H1 (cell line): ENCODE measurements at regions not wholly inside any gene's neighbourhood (a gene's known extent, or its start where the extent isn't known, plus 50 kb on each side); places are given as distances from the start of the nearest gene placed in this dataset.

Source experiments
- CTCF ChIA-PET: fragments of 300-600 bp; sonication (Branson Sonifier 250); formaldehyde crosslinking; loops from one replicate; lab custom pipeline; 2021; ENCODE audit not compliant: partially characterized antibody; lab: Charles Lee
- POLR2A ChIA-PET: fragments of 300-600 bp; sonication (Branson Sonifier 250); formaldehyde crosslinking; loops from one replicate; lab custom pipeline; 2021; ENCODE audit warnings: inconsistent platforms; ENCODE audit not compliant: partially characterized antibody; lab: Charles Lee
- DNase-seq, 2 experiments: peaks; one replicate each; pipeline versions ENCODE4 v3.0.0 to v3.0.0-alpha.2; 2010 to 2022; ENCODE audit warnings: low spot score in 2 of 2, low read depth in 1 of 2, mixed read lengths in 1 of 2
- FAIRE-seq: peaks from 2 replicates; lab custom pipeline; 2011; peaks lifted over from hg19 to GRCh38; lab: Jason Lieb, UNC
- H2AFZ ChIP-seq: 2 replicates; pipeline ENCODE4 v1.8.1; 2012; ENCODE audit warnings: low read length, inconsistent platforms
- H2AK5ac ChIP-seq: 2 replicates; pipeline ENCODE4 v1.6.1; 2013; ENCODE audit warnings: low read depth, low read length
- H2BK120ac ChIP-seq: replicated peaks from 2 replicates; pipeline ENCODE3; 2013; ENCODE audit warnings: low read depth, low read length, inconsistent platforms
- H2BK12ac ChIP-seq: 2 replicates; pipeline ENCODE4 v1.6.1; 2013; ENCODE audit warnings: low read depth, low read length
- H2BK15ac ChIP-seq: 2 replicates; pipeline ENCODE4 v1.6.1; 2013; ENCODE audit warnings: low read length
- H2BK20ac ChIP-seq: 2 replicates; pipeline ENCODE4 v1.6.1; 2013; ENCODE audit warnings: low read length
- H2BK5ac ChIP-seq: 2 replicates; pipeline ENCODE4 v1.6.1; 2013; ENCODE audit warnings: low read depth, low read length
- H3K14ac ChIP-seq: 2 replicates; pipeline ENCODE4 v1.6.1; 2013; ENCODE audit warnings: inconsistent platforms; ENCODE audit not compliant: insufficient read length
- H3K18ac ChIP-seq: 2 replicates; pipeline ENCODE4 v1.6.1; 2013; ENCODE audit warnings: low read length; ENCODE audit errors: extremely low read depth
- H3K23ac ChIP-seq: 2 replicates; pipeline ENCODE4 v1.6.1; 2013; ENCODE audit warnings: inconsistent platforms; ENCODE audit not compliant: insufficient read length
- H3K23me2 ChIP-seq: 2 replicates; pipeline ENCODE4 v1.6.1; 2013; ENCODE audit warnings: low read depth, low read length
- H3K27ac ChIP-seq: 2 replicates; pipeline ENCODE4 v1.6.1; 2011; ENCODE audit warnings: low read depth, low read length, inconsistent platforms
- H3K27me3 ChIP-seq, 4 experiments: replicated peaks in 1 of 4; 1 replicate in 1 of 4; 2 replicates in 3 of 4; pipeline versions ENCODE4 v1.6.1 to v1.8.1; 2011 to 2013; ENCODE audit warnings: low read length in 3 of 4, mild to moderate bottlenecking in 3 of 4, inconsistent platforms in 2 of 4, mixed read lengths in 2 of 4, moderate library complexity in 1 of 4; ENCODE audit not compliant: control insufficient read depth in 3 of 4, insufficient read depth in 3 of 4; ENCODE audit errors: extremely low read depth in 1 of 4
- H3K36me3 ChIP-seq, 4 experiments: 2 replicates each; pipeline versions ENCODE4 v1.6.1 to v1.8.1; 2011 to 2013; ENCODE audit warnings: mild to moderate bottlenecking in 4 of 4, low read length in 3 of 4, moderate library complexity in 2 of 4, control low read depth in 1 of 4, inconsistent platforms in 1 of 4; ENCODE audit not compliant: insufficient read depth in 4 of 4, control insufficient read depth in 2 of 4
- H3K4ac ChIP-seq: replicated peaks from 2 replicates; pipeline ENCODE3; 2013; ENCODE audit warnings: low read length, low read depth, mixed read lengths, inconsistent platforms; ENCODE audit not compliant: insufficient read length
- H3K4me1 ChIP-seq, 4 experiments: replicated peaks in 1 of 4; 1 replicate in 1 of 4; 2 replicates in 3 of 4; pipeline versions ENCODE4 v1.6.1 to v1.8.1; 2011 to 2013; ENCODE audit warnings: low read length in 3 of 4, inconsistent platforms in 2 of 4, mixed read lengths in 1 of 4; ENCODE audit not compliant: insufficient read depth in 4 of 4, control insufficient read depth in 3 of 4
- H3K4me2 ChIP-seq, 2 experiments: 2 replicates each; pipeline versions ENCODE4 v1.6.1 to v1.8.1; 2011 to 2013; ENCODE audit warnings: low read depth in 2 of 2, low read length in 2 of 2, control low read depth in 1 of 2, inconsistent platforms in 1 of 2, mild to moderate bottlenecking in 1 of 2; ENCODE audit not compliant: insufficient read depth in 1 of 2
- H3K4me3 ChIP-seq, 4 experiments: fragments of 200-600, 300-600 bp in 1 of 4; sonication (generic), shearing (Covaris generic), sonication (Bioruptor Twin) in 1 of 4; 2 replicates each; pipeline versions ENCODE4 v1.5.1 to v1.8.1; 2011 to 2016; ENCODE audit warnings: low read length in 4 of 4, low read depth in 3 of 4, control low read depth in 2 of 4, inconsistent platforms in 2 of 4, mild to moderate bottlenecking in 2 of 4, mixed read lengths in 1 of 4, moderate library complexity in 1 of 4; ENCODE audit not compliant: insufficient read depth in 2 of 4; ENCODE audit errors: extremely low read depth in 1 of 4
- H3K56ac ChIP-seq: replicated peaks from 2 replicates; pipeline ENCODE3; 2013; ENCODE audit warnings: low read depth, mild to moderate bottlenecking, mixed read lengths, low read length, inconsistent platforms; ENCODE audit not compliant: insufficient read length
- H3K79me1 ChIP-seq: 2 replicates; pipeline ENCODE4 v1.6.1; 2013; ENCODE audit warnings: low read depth, low read length, control low read depth
- H3K79me2 ChIP-seq, 2 experiments: 2 replicates each; pipeline versions ENCODE4 v1.6.1 to v1.8.1; 2012 to 2013; ENCODE audit warnings: low read length in 2 of 2, mild to moderate bottlenecking in 2 of 2, inconsistent platforms in 1 of 2; ENCODE audit not compliant: insufficient read depth in 2 of 2, control insufficient read depth in 1 of 2
- H3K9ac ChIP-seq, 4 experiments: replicated peaks in 1 of 4; 1 replicate in 1 of 4; 2 replicates in 3 of 4; pipeline versions ENCODE4 v1.6.1 to v1.8.1; 2011 to 2013; ENCODE audit warnings: low read depth in 3 of 4, low read length in 3 of 4, control low read depth in 2 of 4, mild to moderate bottlenecking in 2 of 4, moderate library complexity in 2 of 4, inconsistent platforms in 1 of 4; ENCODE audit errors: extremely low read depth in 1 of 4
- H3K9me3 ChIP-seq, 2 experiments: 2 replicates each; pipeline versions ENCODE4 v1.6.1 to v1.8.1; 2012 to 2013; ENCODE audit warnings: mild to moderate bottlenecking in 2 of 2, moderate library complexity in 2 of 2, control low read depth in 1 of 2, inconsistent platforms in 1 of 2, low read depth in 1 of 2, low read length in 1 of 2, mixed read lengths in 1 of 2; ENCODE audit not compliant: insufficient read depth in 2 of 2
- H4K20me1 ChIP-seq, 2 experiments: replicated peaks in 1 of 2; 2 replicates each; pipeline versions ENCODE3 to v1.8.1; 2011 to 2013; ENCODE audit warnings: inconsistent platforms in 2 of 2, low read length in 2 of 2, mild to moderate bottlenecking in 1 of 2; ENCODE audit not compliant: insufficient read depth in 2 of 2, control insufficient read depth in 1 of 2
- H4K5ac ChIP-seq: 2 replicates; pipeline ENCODE4 v1.6.1; 2013; ENCODE audit warnings: low read length, low read depth, mixed read lengths, inconsistent platforms; ENCODE audit not compliant: insufficient read length
- H4K8ac ChIP-seq: 2 replicates; pipeline ENCODE4 v1.8.0; 2013; ENCODE audit warnings: mild to moderate bottlenecking, moderate library complexity, low read length, inconsistent platforms; ENCODE audit not compliant: insufficient read depth; ENCODE audit errors: extremely low read depth
- H4K91ac ChIP-seq: replicated peaks from 2 replicates; pipeline ENCODE3; 2013; ENCODE audit warnings: low read length, mixed read lengths, inconsistent platforms; ENCODE audit not compliant: insufficient read length
- MAFK ChIP-seq: IDR thresholded peaks from 2 replicates; pipeline ENCODE4 v1.6.1; 2012; ENCODE audit warnings: low read depth, mild to moderate bottlenecking, improper control_type of control experiment, low read length
- NANOG ChIP-seq: IDR thresholded peaks from 2 replicates; pipeline ENCODE4 v1.6.1; 2011; ENCODE audit warnings: low read length, low read depth, mild to moderate bottlenecking, inconsistent platforms; ENCODE audit not compliant: insufficient read depth, poor library complexity, severe bottlenecking
- RXRA ChIP-seq: IDR thresholded peaks from 2 replicates; pipeline ENCODE4 v1.6.1; 2011; ENCODE audit warnings: low read depth, mild to moderate bottlenecking, low read length, moderate library complexity; ENCODE audit not compliant: insufficient read depth
- SIN3A ChIP-seq, 2 experiments: IDR thresholded peaks in 1 of 2; conservative IDR thresholded peaks in 1 of 2; 2 replicates each; pipeline ENCODE4 v1.6.1; 2011 to 2012; ENCODE audit warnings: low read length in 2 of 2, improper control_type of control experiment in 1 of 2, low read depth in 1 of 2, mild to moderate bottlenecking in 1 of 2
- SIRT6 ChIP-seq: IDR thresholded peaks from one replicate; pipeline ENCODE4 v1.7.1; 2012; ENCODE audit warnings: low read length, inconsistent platforms
- WGBS, 2 experiments: shearing (Covaris generic) in 1 of 2; methylation state at CpG; one replicate each; pipeline versions ENCODE4 v1.1.6 to v1.1.7; 2013 to 2015; ENCODE audit warnings: low lambda C conversion rate in 2 of 2, mixed read lengths in 2 of 2, inconsistent platforms in 1 of 2, low coverage in 1 of 2, missing lambda C conversion rate in 1 of 2; ENCODE audit not compliant: insufficient replicate concordance in 2 of 2, insufficient coverage in 1 of 2, insufficient read length in 1 of 2; ENCODE audit errors: extremely low coverage in 1 of 2, missing lambda C conversion rate in 1 of 2; 5-methylcytosine and 5-hydroxymethylcytosine counted together
- TF ChIP-seq, protein P1 (sequence below): IDR thresholded peaks from 2 replicates; pipeline ENCODE4 v1.6.1; 2011; ENCODE audit warnings: low read length, improper control_type of control experiment
- TF ChIP-seq, protein P2 (sequence below), 3 experiments: IDR thresholded peaks; 1 replicate in 2 of 3; 2 replicates in 1 of 3; pipeline versions ENCODE4 v1.5.1 to v1.6.1; 2011; ENCODE audit warnings: low read length in 3 of 3, mild to moderate bottlenecking in 3 of 3, inconsistent platforms in 2 of 3, low read depth in 1 of 3, moderate library complexity in 1 of 3; ENCODE audit not compliant: insufficient read depth in 1 of 3; ENCODE audit errors: control extremely low read depth in 1 of 3
- TF ChIP-seq, protein P3 (sequence below): IDR thresholded peaks from 2 replicates; pipeline ENCODE4 v1.6.1; 2012; ENCODE audit warnings: inconsistent platforms

DNA sequence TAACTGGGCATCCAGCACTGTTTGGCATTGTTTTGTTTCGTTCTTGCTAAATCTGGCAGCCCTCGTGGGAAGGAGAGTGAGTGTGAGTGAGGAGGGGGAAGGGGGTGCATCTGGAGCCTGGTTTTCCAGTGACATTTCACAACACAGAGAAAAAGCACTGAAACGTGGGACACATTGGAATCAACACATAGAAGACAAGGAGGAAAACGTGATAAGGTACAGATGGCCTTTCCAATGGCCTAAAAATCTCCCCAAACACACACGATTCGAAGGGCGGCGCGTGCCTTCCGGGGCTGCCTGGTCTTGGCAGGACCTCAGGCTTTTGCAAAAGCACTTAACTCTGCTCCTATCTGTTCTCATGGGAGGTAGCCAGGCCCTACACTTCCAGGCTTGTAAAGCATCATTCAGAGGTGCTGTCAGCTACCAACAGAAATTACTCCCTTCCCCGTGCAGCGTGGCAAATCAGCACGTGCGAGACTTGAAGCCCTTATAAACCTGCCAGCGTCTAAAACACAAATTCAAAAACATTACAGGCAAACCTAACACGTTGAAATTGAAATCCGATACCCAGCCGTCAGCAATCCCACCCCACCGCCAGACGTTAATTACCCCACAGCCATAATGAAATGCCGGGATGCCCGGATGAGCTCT lies 129.4 kb downstream of the OLFM1 start:
- H3K4ac ChIP-seq: no peak overlapping the region
- FAIRE-seq: no peak
- H3K56ac ChIP-seq: no peak overlapping the region
- H3K23ac ChIP-seq: no peak overlapping the region
- POLR2A ChIA-PET: no interaction called here
- H3K27me3 ChIP-seq: no peaks in the 10 kb centered on the region; a peak in 1 of 7 replicates
- no peak overlapping the region for H2AK5ac ChIP-seq
- H3K79me1 ChIP-seq: no peaks in the 10 kb centered on the region
- H2BK15ac ChIP-seq: peak overlapping the region; percentile 77; the same call in 1 of the 2 replicates
- peak overlapping the region; percentile 35; the same call in 1 of the 2 replicates for H2BK5ac ChIP-seq
- no peaks in the 10 kb centered on the region for H3K79me2 ChIP-seq
- H3K36me3 ChIP-seq: no peaks in the 10 kb centered on the region
- 76% methylated on average over 22 of the region's 22 CpGs; no CpG with 5 or more reads in 1 of the 2 experiments for WGBS, 2 experiments
- H3K4me3 ChIP-seq: no peak overlapping the region
- peak overlapping the region; percentile 46; the same call in 1 of the 2 replicates for H2BK12ac ChIP-seq
- H2BK20ac ChIP-seq: no peak overlapping the region; the same call in 1 of the 2 replicates
- H3K23me2 ChIP-seq: 0 out of 2 replicates have a peak, but pooled peaks cover 2% of the 10 kb centered on the region
- peaks cover 0 to 3% of the 10 kb centered on the region in 2 experiments; a peak in 2 of 4 replicates for H3K9me3 ChIP-seq
- H4K20me1 ChIP-seq: no peaks in the 10 kb centered on the region
- H3K4me2 ChIP-seq: no peak overlapping the region
- H4K91ac ChIP-seq: peak overlapping the region; percentile 81
- no peak overlapping the region for H4K8ac ChIP-seq
- peak overlapping the region; percentile 38; the same call in 1 of the 2 replicates for H3K18ac ChIP-seq
- no peak for DNase-seq
- no peak overlapping the region for H3K14ac ChIP-seq
- peak overlapping the region; percentile 85 for H2BK120ac ChIP-seq
- no peak overlapping the region for H3K9ac ChIP-seq
- no peak overlapping the region for H4K5ac ChIP-seq
- peaks cover 16 to 33% (median 23%) of the 10 kb centered on the region in 4 experiments for H3K4me1 ChIP-seq
- no peak overlapping the region for H2AFZ ChIP-seq
- CTCF ChIA-PET: interaction anchor here (0.6 to 3.3 kb wide), 6 partner anchors 9 to 1459 kb away, joined by 3 to 14 read pairs (median 3); no protein-coding TSS in a partner anchor
- no peak overlapping the region for H3K27ac ChIP-seq
- TF ChIP-seq, protein P1, sequence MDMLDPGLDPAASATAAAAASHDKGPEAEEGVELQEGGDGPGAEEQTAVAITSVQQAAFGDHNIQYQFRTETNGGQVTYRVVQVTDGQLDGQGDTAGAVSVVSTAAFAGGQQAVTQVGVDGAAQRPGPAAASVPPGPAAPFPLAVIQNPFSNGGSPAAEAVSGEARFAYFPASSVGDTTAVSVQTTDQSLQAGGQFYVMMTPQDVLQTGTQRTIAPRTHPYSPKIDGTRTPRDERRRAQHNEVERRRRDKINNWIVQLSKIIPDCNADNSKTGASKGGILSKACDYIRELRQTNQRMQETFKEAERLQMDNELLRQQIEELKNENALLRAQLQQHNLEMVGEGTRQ: no peak
- TF ChIP-seq RXRA (no peak), MAFK (no peak), NANOG (no peak), SIRT6 (no peak), SIN3A (conservative IDR thresholded peaks at IDR 0.05 in 1 of 2, IDR thresholded peaks at IDR 0.05 in 1 of 2; ENCODE audit: low read depth in 1 of 2, low read length in 2 of 2) (no peak)
- TF ChIP-seq, protein P2, sequence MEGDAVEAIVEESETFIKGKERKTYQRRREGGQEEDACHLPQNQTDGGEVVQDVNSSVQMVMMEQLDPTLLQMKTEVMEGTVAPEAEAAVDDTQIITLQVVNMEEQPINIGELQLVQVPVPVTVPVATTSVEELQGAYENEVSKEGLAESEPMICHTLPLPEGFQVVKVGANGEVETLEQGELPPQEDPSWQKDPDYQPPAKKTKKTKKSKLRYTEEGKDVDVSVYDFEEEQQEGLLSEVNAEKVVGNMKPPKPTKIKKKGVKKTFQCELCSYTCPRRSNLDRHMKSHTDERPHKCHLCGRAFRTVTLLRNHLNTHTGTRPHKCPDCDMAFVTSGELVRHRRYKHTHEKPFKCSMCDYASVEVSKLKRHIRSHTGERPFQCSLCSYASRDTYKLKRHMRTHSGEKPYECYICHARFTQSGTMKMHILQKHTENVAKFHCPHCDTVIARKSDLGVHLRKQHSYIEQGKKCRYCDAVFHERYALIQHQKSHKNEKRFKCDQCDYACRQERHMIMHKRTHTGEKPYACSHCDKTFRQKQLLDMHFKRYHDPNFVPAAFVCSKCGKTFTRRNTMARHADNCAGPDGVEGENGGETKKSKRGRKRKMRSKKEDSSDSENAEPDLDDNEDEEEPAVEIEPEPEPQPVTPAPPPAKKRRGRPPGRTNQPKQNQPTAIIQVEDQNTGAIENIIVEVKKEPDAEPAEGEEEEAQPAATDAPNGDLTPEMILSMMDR (IDR thresholded peaks at IDR 0.05; ENCODE audit: control extremely low read depth in 1 of 3, insufficient read depth in 1 of 3, low read depth in 1 of 3, low read length in 3 of 3): no peak
- TF ChIP-seq, protein P3, sequence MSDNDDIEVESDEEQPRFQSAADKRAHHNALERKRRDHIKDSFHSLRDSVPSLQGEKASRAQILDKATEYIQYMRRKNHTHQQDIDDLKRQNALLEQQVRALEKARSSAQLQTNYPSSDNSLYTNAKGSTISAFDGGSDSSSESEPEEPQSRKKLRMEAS: 0 out of 2 replicates have a peak, but pooled peaks have one; percentile 50
